ENCODE measurements at regions not wholly inside any gene's neighbourhood (a gene's known extent, or its start where the extent isn't known, plus 50 kb on each side); places are given as distances from the start of the nearest gene placed in this dataset.

DNA sequence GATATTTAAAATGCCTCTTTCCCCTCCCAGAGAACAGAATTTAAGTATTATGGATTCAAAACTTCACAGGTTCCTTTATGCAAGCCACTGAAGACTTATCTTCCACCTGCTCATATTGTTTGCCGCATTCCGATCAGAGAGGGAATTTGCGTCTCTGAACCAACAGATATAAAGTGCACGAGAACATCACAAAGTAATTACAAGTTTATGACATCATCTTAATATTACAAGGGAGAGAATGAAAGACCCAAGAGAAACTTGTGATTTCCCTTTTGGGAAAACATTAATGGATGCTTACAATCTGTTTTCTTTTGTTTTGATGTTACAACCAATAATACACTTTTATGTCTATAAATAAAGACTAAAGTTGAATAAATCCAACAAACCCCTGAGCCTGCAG lies 631.0 kb downstream of the BCL11A start:
- TF ChIP-seq ZNF274 (IDR thresholded peaks at IDR 0.05; ENCODE audit: insufficient read depth, insufficient read length) (no peak), SIN3A (IDR thresholded peaks at IDR 0.05; ENCODE audit: low read depth, low read length) (no peak), JUND (IDR thresholded peaks at IDR 0.05; ENCODE audit: low read depth, low read length) (no peak), YY1 (IDR thresholded peaks at IDR 0.05; ENCODE audit: low read depth, low read length) (no peak), NFXL1 (IDR thresholded peaks at IDR 0.05; ENCODE audit: borderline replicate concordance) (no peak), BRCA1 (IDR thresholded peaks at IDR 0.05; ENCODE audit: low read depth, low read length) (no peak), GABPA (IDR thresholded peaks at IDR 0.05; ENCODE audit: low read depth) (no peak), POU2F2 (IDR thresholded peaks at IDR 0.05; ENCODE audit: borderline replicate concordance, low read depth, low read length) (no peak), LARP7 (IDR thresholded peaks at IDR 0.05) (no peak), NFIC (IDR thresholded peaks at IDR 0.05; ENCODE audit: low read depth, low read length) (no peak), POLR2A (IDR thresholded peaks at IDR 0.05; ENCODE audit: low read depth, low read length) (no peak)
- TF ChIP-seq, protein P1, sequence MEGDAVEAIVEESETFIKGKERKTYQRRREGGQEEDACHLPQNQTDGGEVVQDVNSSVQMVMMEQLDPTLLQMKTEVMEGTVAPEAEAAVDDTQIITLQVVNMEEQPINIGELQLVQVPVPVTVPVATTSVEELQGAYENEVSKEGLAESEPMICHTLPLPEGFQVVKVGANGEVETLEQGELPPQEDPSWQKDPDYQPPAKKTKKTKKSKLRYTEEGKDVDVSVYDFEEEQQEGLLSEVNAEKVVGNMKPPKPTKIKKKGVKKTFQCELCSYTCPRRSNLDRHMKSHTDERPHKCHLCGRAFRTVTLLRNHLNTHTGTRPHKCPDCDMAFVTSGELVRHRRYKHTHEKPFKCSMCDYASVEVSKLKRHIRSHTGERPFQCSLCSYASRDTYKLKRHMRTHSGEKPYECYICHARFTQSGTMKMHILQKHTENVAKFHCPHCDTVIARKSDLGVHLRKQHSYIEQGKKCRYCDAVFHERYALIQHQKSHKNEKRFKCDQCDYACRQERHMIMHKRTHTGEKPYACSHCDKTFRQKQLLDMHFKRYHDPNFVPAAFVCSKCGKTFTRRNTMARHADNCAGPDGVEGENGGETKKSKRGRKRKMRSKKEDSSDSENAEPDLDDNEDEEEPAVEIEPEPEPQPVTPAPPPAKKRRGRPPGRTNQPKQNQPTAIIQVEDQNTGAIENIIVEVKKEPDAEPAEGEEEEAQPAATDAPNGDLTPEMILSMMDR (IDR thresholded peaks at IDR 0.05 in 2 of 3, conservative IDR thresholded peaks at IDR 0.05 in 1 of 3; ENCODE audit: control insufficient read depth in 2 of 3, extremely low read depth in 1 of 3, insufficient read depth in 1 of 3, low read depth in 3 of 3, low read length in 3 of 3) = no peak
- TF ChIP-seq, protein P2, sequence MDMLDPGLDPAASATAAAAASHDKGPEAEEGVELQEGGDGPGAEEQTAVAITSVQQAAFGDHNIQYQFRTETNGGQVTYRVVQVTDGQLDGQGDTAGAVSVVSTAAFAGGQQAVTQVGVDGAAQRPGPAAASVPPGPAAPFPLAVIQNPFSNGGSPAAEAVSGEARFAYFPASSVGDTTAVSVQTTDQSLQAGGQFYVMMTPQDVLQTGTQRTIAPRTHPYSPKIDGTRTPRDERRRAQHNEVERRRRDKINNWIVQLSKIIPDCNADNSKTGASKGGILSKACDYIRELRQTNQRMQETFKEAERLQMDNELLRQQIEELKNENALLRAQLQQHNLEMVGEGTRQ (IDR thresholded peaks at IDR 0.05; ENCODE audit: borderline replicate concordance, low read depth, low read length) = no peak
- TF ChIP-seq, protein P3, sequence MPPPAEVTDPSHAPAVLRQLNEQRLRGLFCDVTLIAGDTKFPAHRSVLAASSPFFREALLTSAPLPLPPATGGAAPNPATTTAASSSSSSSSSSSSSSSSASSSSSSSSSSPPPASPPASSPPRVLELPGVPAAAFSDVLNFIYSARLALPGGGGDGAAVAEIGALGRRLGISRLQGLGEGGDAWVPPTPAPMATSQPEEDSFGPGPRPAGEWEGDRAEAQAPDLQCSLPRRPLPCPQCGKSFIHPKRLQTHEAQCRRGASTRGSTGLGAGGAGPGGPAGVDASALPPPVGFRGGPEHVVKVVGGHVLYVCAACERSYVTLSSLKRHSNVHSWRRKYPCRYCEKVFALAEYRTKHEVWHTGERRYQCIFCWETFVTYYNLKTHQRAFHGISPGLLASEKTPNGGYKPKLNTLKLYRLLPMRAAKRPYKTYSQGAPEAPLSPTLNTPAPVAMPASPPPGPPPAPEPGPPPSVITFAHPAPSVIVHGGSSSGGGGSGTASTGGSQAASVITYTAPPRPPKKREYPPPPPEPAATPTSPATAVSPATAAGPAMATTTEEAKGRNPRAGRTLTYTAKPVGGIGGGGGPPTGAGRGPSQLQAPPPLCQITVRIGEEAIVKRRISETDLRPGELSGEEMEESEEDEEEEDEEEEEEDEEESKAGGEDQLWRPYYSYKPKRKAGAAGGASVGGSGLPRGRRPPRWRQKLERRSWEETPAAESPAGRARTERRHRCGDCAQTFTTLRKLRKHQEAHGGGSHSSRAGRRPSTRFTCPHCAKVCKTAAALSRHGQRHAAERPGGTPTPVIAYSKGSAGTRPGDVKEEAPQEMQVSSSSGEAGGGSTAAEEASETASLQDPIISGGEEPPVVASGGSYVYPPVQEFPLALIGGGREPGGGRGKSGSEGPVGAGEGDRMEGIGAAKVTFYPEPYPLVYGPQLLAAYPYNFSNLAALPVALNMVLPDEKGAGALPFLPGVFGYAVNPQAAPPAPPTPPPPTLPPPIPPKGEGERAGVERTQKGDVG (CRISPR knock-in tag; IDR thresholded peaks at IDR 0.05) = no peak

Data from GM12878 (cell line).